ENCODE measurements at regions not wholly inside any gene's neighbourhood (a gene's known extent, or its start where the extent isn't known, plus 50 kb on each side); places are given as distances from the start of the nearest gene placed in this dataset.

GRCh38 chr6:66913657-66914056 is 1206.6 kb upstream of the EYS start:
- no peaks in the 10 kb centered on the region for H3K79me2 ChIP-seq (ENCODE audit: low read length)
- H4K20me1 ChIP-seq (ENCODE audit: insufficient read depth, low read length) = no peaks in the 10 kb centered on the region
- H3K9me3 ChIP-seq (ENCODE audit: insufficient read depth, low read length) = no peaks in the 10 kb centered on the region
- no peak overlapping the region for H3K27ac ChIP-seq (ENCODE audit: low read length)
- H3K4me3 ChIP-seq (ENCODE audit: low read length) = no peak overlapping the region
- H3K27me3 ChIP-seq (ENCODE audit: low read depth, low read length) = no peaks in the 10 kb centered on the region
- no peak overlapping the region for H3K4me2 ChIP-seq (ENCODE audit: low read length)
- no peaks in the 10 kb centered on the region for H3K4me1 ChIP-seq (ENCODE audit: low read length)
- TF ChIP-seq CTCF (IDR thresholded peaks at IDR 0.05; ENCODE audit: low read depth, low read length) (no peak), EZH2phosphoT487 (IDR thresholded peaks at IDR 0.05; ENCODE audit: low read depth) (no peak)
- no peak overlapping the region for H2AFZ ChIP-seq (ENCODE audit: low read depth, low read length)
- H3K36me3 ChIP-seq (replicated peaks; ENCODE audit: low read depth, low read length) = no peaks in the 10 kb centered on the region
- no peak overlapping the region for H3K9ac ChIP-seq (ENCODE audit: low read length)

GRCh38 chr6:66902457-66902856 is 1195.4 kb upstream of the EYS start:
- Histone ChIP-seq H3K79me2 (ENCODE audit: low read length) (no peaks in the 10 kb centered on the region), H3K9me3 (ENCODE audit: insufficient read depth, low read length) (peaks cover 11% of the 10 kb centered on the region), H3K36me3 (replicated peaks; ENCODE audit: low read depth, low read length) (peaks cover 5% of the 10 kb centered on the region), H3K4me3 (ENCODE audit: low read length) (no peak overlapping the region), H3K4me1 (ENCODE audit: low read length) (no peaks in the 10 kb centered on the region), H3K27me3 (ENCODE audit: low read depth, low read length) (no peaks in the 10 kb centered on the region), H3K27ac (ENCODE audit: low read length) (no peak overlapping the region), H2AFZ (ENCODE audit: low read depth, low read length) (no peak overlapping the region), H4K20me1 (ENCODE audit: insufficient read depth, low read length) (no peaks in the 10 kb centered on the region), H3K4me2 (ENCODE audit: low read length) (no peak overlapping the region), H3K9ac (ENCODE audit: low read length) (no peak overlapping the region)
- TF ChIP-seq EZH2phosphoT487 (IDR thresholded peaks at IDR 0.05; ENCODE audit: low read depth) = no peak
- no peak for TF ChIP-seq CTCF (IDR thresholded peaks at IDR 0.05; ENCODE audit: low read depth, low read length)

GRCh38 chr6:66900133-66901083 is 1193.4 kb upstream of the EYS start:
- Histone ChIP-seq H3K36me3 (replicated peaks; ENCODE audit: low read depth, low read length) (peaks cover 16% of the 10 kb centered on the region), H3K4me2 (ENCODE audit: low read length) (no peak overlapping the region), H3K9ac (ENCODE audit: low read length) (no peak overlapping the region), H3K4me3 (ENCODE audit: low read length) (no peak overlapping the region), H3K4me1 (ENCODE audit: low read length) (no peaks in the 10 kb centered on the region), H3K9me3 (ENCODE audit: insufficient read depth, low read length) (peaks cover 31% of the 10 kb centered on the region), H3K79me2 (ENCODE audit: low read length) (no peaks in the 10 kb centered on the region), H4K20me1 (ENCODE audit: insufficient read depth, low read length) (no peaks in the 10 kb centered on the region), H3K27me3 (ENCODE audit: low read depth, low read length) (no peaks in the 10 kb centered on the region), H2AFZ (ENCODE audit: low read depth, low read length) (no peak overlapping the region), H3K27ac (ENCODE audit: low read length) (no peak overlapping the region)
- TF ChIP-seq CTCF (IDR thresholded peaks at IDR 0.05; ENCODE audit: low read depth, low read length) (no peak), EZH2phosphoT487 (IDR thresholded peaks at IDR 0.05; ENCODE audit: low read depth) (no peak)

- Histone ChIP-seq H4K20me1 (ENCODE audit: insufficient read depth, low read length) (no peaks in the 10 kb centered on the region), H3K4me3 (ENCODE audit: low read length) (no peak overlapping the region), H3K4me1 (ENCODE audit: low read length) (no peaks in the 10 kb centered on the region), H3K9me3 (ENCODE audit: insufficient read depth, low read length) (peaks cover 31% of the 10 kb centered on the region), H3K9ac (ENCODE audit: low read length) (no peak overlapping the region), H3K27me3 (ENCODE audit: low read depth, low read length) (no peaks in the 10 kb centered on the region), H3K79me2 (ENCODE audit: low read length) (no peaks in the 10 kb centered on the region), H3K4me2 (ENCODE audit: low read length) (no peak overlapping the region), H3K36me3 (replicated peaks; ENCODE audit: low read depth, low read length) (peaks cover 16% of the 10 kb centered on the region), H2AFZ (ENCODE audit: low read depth, low read length) (no peak overlapping the region), H3K27ac (ENCODE audit: low read length) (no peak overlapping the region)
- TF ChIP-seq CTCF (IDR thresholded peaks at IDR 0.05; ENCODE audit: low read depth, low read length) (no peak), EZH2phosphoT487 (IDR thresholded peaks at IDR 0.05; ENCODE audit: low read depth) (no peak)
Measured at GRCh38 chr6:66897576-66897975, 1190.5 kb upstream of the EYS start.
